ENCODE measurements at regions not wholly inside any gene's neighbourhood (a gene's known extent, or its start where the extent isn't known, plus 50 kb on each side); places are given as distances from the start of the nearest gene placed in this dataset.

DNA sequence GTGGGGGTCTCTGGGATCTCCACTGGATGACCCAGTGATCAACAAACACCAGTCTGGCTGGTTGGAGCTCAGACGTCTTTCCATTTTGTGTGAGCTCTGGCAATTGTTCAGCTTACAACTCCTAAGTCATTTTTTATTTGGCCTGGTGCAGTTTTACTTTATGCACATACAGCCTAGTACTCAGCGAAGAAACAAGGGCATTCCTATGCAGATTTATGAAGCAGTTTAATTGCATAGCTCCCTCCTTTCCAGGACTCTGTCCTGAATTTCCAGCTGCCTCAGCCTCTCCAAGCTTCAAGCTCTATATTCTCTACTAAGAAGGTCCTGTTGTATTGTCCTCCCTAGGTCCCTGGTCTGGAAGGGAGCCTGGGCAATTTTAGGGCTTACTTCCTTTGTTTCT is 145.6 kb upstream of the GALNT17 start:
- TF ChIP-seq EZH2 (IDR thresholded peaks at IDR 0.05; ENCODE audit: insufficient read depth, poor library complexity, severe bottlenecking) (no peak), EZH2phosphoT487 (IDR thresholded peaks at IDR 0.05; ENCODE audit: insufficient read depth, low read depth) (no peak)

Data from GM23248 (cell line).